Gastrocnemius medialis (tissue), 4 donors: ENCODE measurements at regions not wholly inside any gene's neighbourhood (a gene's known extent, or its start where the extent isn't known, plus 50 kb on each side); places are given as distances from the start of the nearest gene placed in this dataset.

Experiments used
- ATAC-seq, 2 donors: fragments of 150-250 bp; one replicate each; pipeline ENCODE4 v1.9.1; 2016
- DNase-seq, 2 donors: peaks; one replicate each; pipeline ENCODE4 v3.0.0-alpha.2; 2019
- H3K27ac ChIP-seq, 4 donors: fragments of 200-600 bp; sonication (generic); 1 replicate in 1 of 4; 2 replicates in 3 of 4; pipeline ENCODE4 v1.5.1; 2016 to 2018; ENCODE audit warnings: mild to moderate bottlenecking in 2 of 4, moderate library complexity in 1 of 4
- H3K27me3 ChIP-seq, 3 donors: fragments of 200-600 bp; sonication (generic) in 2 of 3; 1 replicate in 1 of 3; 2 replicates in 2 of 3; pipeline versions ENCODE4 v1.5.1 to v1.6.0; 2016 to 2019; ENCODE audit warnings: mild to moderate bottlenecking in 1 of 3, moderate library complexity in 1 of 3
- H3K36me3 ChIP-seq, 2 donors: fragments of 200-600 bp; sonication (generic) in 1 of 2; one replicate each; pipeline ENCODE4 v1.5.1; 2017 to 2018
- H3K4me1 ChIP-seq, 2 donors: fragments of 200-600 bp; sonication (generic) in 1 of 2; one replicate each; pipeline ENCODE4 v1.5.1; 2016 to 2017; ENCODE audit warnings: mild to moderate bottlenecking in 2 of 2
- H3K4me3 ChIP-seq, 4 donors: fragments of 200-600 bp; sonication (generic) in 3 of 4; 1 replicate in 1 of 4; 2 replicates in 3 of 4; pipeline ENCODE4 v1.5.1; 2016 to 2019; ENCODE audit warnings: mild to moderate bottlenecking in 2 of 4
- H3K9me3 ChIP-seq, 3 donors: fragments of 200-600 bp; sonication (generic) in 2 of 3; 1 replicate in 1 of 3; 2 replicates in 2 of 3; pipeline ENCODE4 v1.5.1; 2016 to 2019
- POLR2A ChIP-seq, 2 donors: fragments of 450-650 bp; IDR thresholded peaks; one replicate each; pipeline ENCODE4 v1.6.1; 2017; ENCODE audit warnings: antibody characterized with exemption in 2 of 2, mild to moderate bottlenecking in 2 of 2, moderate library complexity in 2 of 2
- in situ Hi-C, 4 donors: fragments of 200-750 bp; cut with MboI; loops; one replicate each; pipeline versions ENCODE4 v1.15.0 to v1.8.0; 2017; ENCODE audit warnings: low sequenced_read_pairs in 4 of 4
- intact Hi-C: fragments of 100-400 bp; cut with DNase I; formaldehyde crosslinking; loops from one replicate; pipeline ENCODE4 v1.15.1; 2023; ENCODE audit warnings: low total_unique reads
- TF ChIP-seq, protein P1 (sequence below), 5 experiments: fragments of 450-650 bp in 3 of 5; fragments of 200-600 bp in 2 of 5; sonication (generic) in 2 of 5; IDR thresholded peaks in 4 of 5; conservative IDR thresholded peaks in 1 of 5; 1 replicate in 4 of 5; 2 replicates in 1 of 5; pipeline ENCODE4 v1.5.1; 2016 to 2019; ENCODE audit warnings: antibody characterized with exemption in 5 of 5, mild to moderate bottlenecking in 3 of 5, moderate library complexity in 3 of 5

DNA sequence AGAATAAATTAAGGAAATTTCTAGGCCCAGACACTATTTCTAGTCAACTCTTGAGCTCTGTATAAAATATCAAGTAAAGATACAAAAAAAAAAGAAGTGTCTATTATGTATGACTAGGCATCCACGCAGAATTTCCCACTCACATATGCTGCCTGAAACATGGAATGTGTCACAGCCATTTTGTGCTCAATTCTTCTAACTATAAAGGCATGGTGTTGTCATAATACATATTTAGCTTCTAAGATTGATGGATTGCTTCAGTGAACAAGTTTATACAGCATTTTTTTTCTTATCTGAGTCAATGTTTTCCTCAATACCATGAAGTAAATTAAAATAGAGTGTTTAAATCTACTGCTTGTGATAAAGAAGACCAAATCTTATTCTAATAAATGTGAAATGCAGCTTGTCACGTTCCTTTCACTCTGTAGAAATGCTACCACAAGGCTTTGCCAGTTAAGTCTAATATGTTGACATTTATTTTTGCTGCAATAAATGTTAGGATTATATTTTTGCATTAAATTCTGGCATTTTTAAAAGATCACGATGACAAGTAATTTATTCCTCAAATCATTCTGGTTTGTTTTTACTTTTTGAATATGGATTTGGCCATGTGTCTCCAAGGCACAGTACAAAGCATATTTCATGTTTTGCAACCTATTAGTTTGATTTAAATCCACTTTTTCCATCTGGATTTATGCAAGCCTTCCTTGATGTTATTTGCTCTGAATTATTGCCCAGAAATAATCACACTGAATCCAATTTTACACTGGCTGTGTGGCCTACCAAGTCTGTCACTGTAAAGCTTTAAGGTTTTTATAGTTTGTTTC is 1829.0 kb upstream of the PCDH7 start:
- intact Hi-C loops (no loop called here), in situ Hi-C loops (no loop called here)
- Histone ChIP-seq H3K9me3 (no peaks in the 10 kb centered on the region), H3K27ac (no peak overlapping the region), H3K36me3 (no peaks in the 10 kb centered on the region), H3K4me1 (no peaks in the 10 kb centered on the region), H3K27me3 (no peaks in the 10 kb centered on the region), H3K4me3 (no peak overlapping the region)
- no peak for DNase-seq
- TF ChIP-seq, protein P1, sequence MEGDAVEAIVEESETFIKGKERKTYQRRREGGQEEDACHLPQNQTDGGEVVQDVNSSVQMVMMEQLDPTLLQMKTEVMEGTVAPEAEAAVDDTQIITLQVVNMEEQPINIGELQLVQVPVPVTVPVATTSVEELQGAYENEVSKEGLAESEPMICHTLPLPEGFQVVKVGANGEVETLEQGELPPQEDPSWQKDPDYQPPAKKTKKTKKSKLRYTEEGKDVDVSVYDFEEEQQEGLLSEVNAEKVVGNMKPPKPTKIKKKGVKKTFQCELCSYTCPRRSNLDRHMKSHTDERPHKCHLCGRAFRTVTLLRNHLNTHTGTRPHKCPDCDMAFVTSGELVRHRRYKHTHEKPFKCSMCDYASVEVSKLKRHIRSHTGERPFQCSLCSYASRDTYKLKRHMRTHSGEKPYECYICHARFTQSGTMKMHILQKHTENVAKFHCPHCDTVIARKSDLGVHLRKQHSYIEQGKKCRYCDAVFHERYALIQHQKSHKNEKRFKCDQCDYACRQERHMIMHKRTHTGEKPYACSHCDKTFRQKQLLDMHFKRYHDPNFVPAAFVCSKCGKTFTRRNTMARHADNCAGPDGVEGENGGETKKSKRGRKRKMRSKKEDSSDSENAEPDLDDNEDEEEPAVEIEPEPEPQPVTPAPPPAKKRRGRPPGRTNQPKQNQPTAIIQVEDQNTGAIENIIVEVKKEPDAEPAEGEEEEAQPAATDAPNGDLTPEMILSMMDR (IDR thresholded peaks at IDR 0.05 in 4 of 5, conservative IDR thresholded peaks at IDR 0.05 in 1 of 5): no peak
- no peak for TF ChIP-seq POLR2A (IDR thresholded peaks at IDR 0.05)
- ATAC-seq: no peak

DNA sequence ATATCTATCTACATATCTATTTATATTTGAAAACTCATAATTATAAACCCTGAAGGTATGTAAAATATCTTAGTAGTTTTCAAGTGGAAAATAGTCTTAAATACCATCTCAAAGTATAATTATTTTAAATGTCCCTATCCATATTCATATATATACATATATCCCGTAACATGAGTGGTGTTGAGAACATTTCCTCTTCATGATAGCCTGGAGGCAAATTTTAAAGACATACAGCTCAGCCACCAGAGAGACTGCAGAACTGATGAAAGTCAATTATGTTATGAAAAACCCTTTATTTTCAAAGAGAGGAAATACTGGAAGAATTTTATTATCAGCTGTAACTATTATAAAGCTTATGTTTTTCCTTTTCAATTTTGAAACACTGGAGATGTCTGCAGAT is 1806.7 kb upstream of the PCDH7 start:
- no peak overlapping the region for H3K27ac ChIP-seq
- in situ Hi-C loops (no loop called here), intact Hi-C loops (no loop called here)
- no peaks in the 10 kb centered on the region for H3K27me3 ChIP-seq
- H3K36me3 ChIP-seq: no peaks in the 10 kb centered on the region
- no peaks in the 10 kb centered on the region for H3K4me1 ChIP-seq
- DNase-seq (no peak), ATAC-seq (no peak)
- H3K4me3 ChIP-seq: no peak overlapping the region
- TF ChIP-seq POLR2A (IDR thresholded peaks at IDR 0.05): no peak
- TF ChIP-seq, protein P1 (IDR thresholded peaks at IDR 0.05 in 4 of 5, conservative IDR thresholded peaks at IDR 0.05 in 1 of 5): no peak
- H3K9me3 ChIP-seq: no peaks in the 10 kb centered on the region

DNA sequence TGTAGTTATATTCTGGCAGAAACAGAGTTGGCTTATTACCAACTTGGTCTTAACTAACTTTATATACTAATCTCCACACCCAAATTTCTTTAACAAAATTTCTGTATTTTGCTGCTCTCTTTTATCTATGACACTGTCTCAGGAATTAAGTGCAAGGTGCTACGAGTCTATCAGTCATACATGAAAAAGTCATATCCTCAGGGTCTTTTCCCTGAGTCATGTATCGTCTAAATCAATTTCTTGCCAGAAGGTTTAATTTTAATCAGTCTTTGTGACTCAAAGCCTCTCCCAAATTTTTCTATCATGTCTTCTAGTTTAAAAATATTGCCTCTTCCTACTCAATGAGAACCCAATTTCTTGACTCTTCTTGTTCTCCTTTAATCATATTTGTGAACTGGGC is 1803.6 kb upstream of the PCDH7 start:
- TF ChIP-seq, protein P1 (IDR thresholded peaks at IDR 0.05 in 4 of 5, conservative IDR thresholded peaks at IDR 0.05 in 1 of 5): no peak
- TF ChIP-seq POLR2A (IDR thresholded peaks at IDR 0.05): no peak
- Histone ChIP-seq H3K4me3 (no peak overlapping the region), H3K4me1 (no peaks in the 10 kb centered on the region), H3K27ac (no peak overlapping the region), H3K27me3 (no peaks in the 10 kb centered on the region), H3K9me3 (no peaks in the 10 kb centered on the region), H3K36me3 (no peaks in the 10 kb centered on the region)
- in situ Hi-C loops: no loop called here
- intact Hi-C loops: no loop called here
- DNase-seq: no peak
- ATAC-seq: no peak

DNA sequence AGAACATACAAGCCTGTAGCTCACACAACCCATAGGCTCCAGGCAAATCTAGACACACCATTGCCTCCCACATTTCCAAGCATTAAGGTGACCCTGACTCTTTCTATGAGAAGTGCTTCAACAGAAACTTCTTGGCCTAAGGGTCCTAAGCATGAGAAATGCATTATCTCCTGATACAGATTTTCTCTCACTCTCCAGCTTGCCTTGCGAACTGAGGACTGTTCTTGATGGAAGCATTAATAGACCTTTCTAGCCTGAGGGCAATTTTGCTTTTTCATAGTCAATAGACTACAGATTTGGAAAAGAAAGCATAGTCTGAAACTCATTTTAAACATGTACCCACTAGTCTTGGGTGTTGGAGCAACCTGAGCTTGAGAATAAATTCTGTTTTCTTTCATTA is 1801.3 kb upstream of the PCDH7 start:
- no peaks in the 10 kb centered on the region for H3K9me3 ChIP-seq
- in situ Hi-C loops (no loop called here), intact Hi-C loops (no loop called here)
- ATAC-seq: no peak
- DNase-seq: no peak
- no peaks in the 10 kb centered on the region for H3K4me1 ChIP-seq
- TF ChIP-seq, protein P1 (IDR thresholded peaks at IDR 0.05 in 4 of 5, conservative IDR thresholded peaks at IDR 0.05 in 1 of 5): no peak
- TF ChIP-seq POLR2A (IDR thresholded peaks at IDR 0.05): no peak
- no peak overlapping the region for H3K4me3 ChIP-seq
- H3K27me3 ChIP-seq: no peaks in the 10 kb centered on the region
- H3K36me3 ChIP-seq: no peaks in the 10 kb centered on the region
- no peak overlapping the region for H3K27ac ChIP-seq

DNA sequence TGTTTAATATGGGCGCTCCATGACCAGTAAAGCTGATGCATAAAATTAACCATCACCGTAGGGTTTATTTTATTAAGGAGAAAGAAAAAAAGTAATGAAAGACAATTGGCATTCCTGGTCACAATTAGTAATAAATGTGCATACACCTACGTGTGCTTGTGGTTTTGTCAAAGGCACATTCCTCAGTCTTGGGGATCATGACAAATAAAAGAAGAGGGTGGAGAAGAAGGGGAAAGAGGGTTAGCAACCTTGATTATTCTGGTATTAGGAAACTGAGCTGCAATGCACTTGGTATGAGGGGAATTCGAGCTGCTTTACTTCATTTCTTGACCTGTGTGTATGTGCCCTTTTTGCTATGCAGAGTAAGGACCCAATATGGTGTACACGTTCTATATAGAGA is 1798.3 kb upstream of the PCDH7 start:
- Histone ChIP-seq H3K36me3 (no peaks in the 10 kb centered on the region), H3K27me3 (no peaks in the 10 kb centered on the region), H3K9me3 (no peaks in the 10 kb centered on the region), H3K4me3 (no peak overlapping the region), H3K27ac (no peak overlapping the region), H3K4me1 (no peaks in the 10 kb centered on the region)
- in situ Hi-C loops: no loop called here
- TF ChIP-seq POLR2A (IDR thresholded peaks at IDR 0.05): no peak
- TF ChIP-seq, protein P1 (IDR thresholded peaks at IDR 0.05 in 4 of 5, conservative IDR thresholded peaks at IDR 0.05 in 1 of 5): no peak
- no peak for DNase-seq
- no peak for ATAC-seq
- intact Hi-C loops: no loop called here
